GM12873 (cell line): ENCODE measurements at regions not wholly inside any gene's neighbourhood (a gene's known extent, or its start where the extent isn't known, plus 50 kb on each side); places are given as distances from the start of the nearest gene placed in this dataset.

ENCODE experiments used
- CTCF ChIP-seq: IDR thresholded peaks from 2 replicates; pipeline ENCODE4 v1.5.1; 2012; ENCODE audit warnings: low read depth, mild to moderate bottlenecking, moderate library complexity, low read length, control low read depth; ENCODE audit not compliant: insufficient read depth; ENCODE audit errors: missing control alignments

- no peak for TF ChIP-seq CTCF
Measured at GRCh38 chr18:67597759-67598158, 81.2 kb upstream of the DSEL start.

- TF ChIP-seq CTCF, result no peak
Measured at GRCh38 chr18:67596003-67596402, 79.5 kb upstream of the DSEL start.

- no peak for TF ChIP-seq CTCF
Measured at GRCh38 chr18:67590571-67591141, 74.1 kb upstream of the DSEL start.

- TF ChIP-seq CTCF, result no peak
Measured at GRCh38 chr18:67589325-67589724, 72.8 kb upstream of the DSEL start.

GRCh38 chr18:67586101-67586500 is 69.6 kb upstream of the DSEL start:
- TF ChIP-seq CTCF, result no peak

- TF ChIP-seq CTCF, result no peak
Measured at GRCh38 chr18:67583621-67584020, 67.1 kb upstream of the DSEL start.

GRCh38 chr18:67582488-67582887 is 66.0 kb upstream of the DSEL start:
- no peak for TF ChIP-seq CTCF
